Karpas-422 (cell line): ENCODE measurements at regions not wholly inside any gene's neighbourhood (a gene's known extent, or its start where the extent isn't known, plus 50 kb on each side); places are given as distances from the start of the nearest gene placed in this dataset.

Experiments
- DNase-seq: peaks from one replicate; pipeline ENCODE4 v3.0.0-alpha.2; 2015
- H2AFZ ChIP-seq: fragments of 200-600 bp; sonication (generic); 2 replicates; pipeline ENCODE4 v1.6.1; 2014; ENCODE audit warnings: antibody characterized with exemption, low read length, mixed read lengths
- H3K27ac ChIP-seq: fragments of 200-600 bp; sonication (generic); 2 replicates; pipeline ENCODE4 v1.5.1; 2014; ENCODE audit warnings: mild to moderate bottlenecking, low read length, moderate library complexity
- H3K27me3 ChIP-seq: fragments of 200-600 bp; sonication (generic); 2 replicates; pipeline ENCODE4 v1.6.1; 2014; ENCODE audit warnings: low read length, mixed read lengths
- H3K36me3 ChIP-seq: fragments of 200-600 bp; sonication (generic); 2 replicates; pipeline ENCODE4 v1.6.1; 2014; ENCODE audit warnings: low read length, mixed read lengths; ENCODE audit not compliant: insufficient read depth
- H3K4me1 ChIP-seq: fragments of 200-600 bp; sonication (generic); 2 replicates; pipeline ENCODE4 v1.6.1; 2014; ENCODE audit warnings: mild to moderate bottlenecking, low read length, mixed read lengths
- H3K4me2 ChIP-seq: fragments of 200-600 bp; sonication (generic); 2 replicates; pipeline ENCODE4 v1.6.1; 2014; ENCODE audit warnings: low read length, low read depth, mild to moderate bottlenecking; ENCODE audit not compliant: poor library complexity, severe bottlenecking
- H3K4me3 ChIP-seq: fragments of 200-600 bp; sonication (generic); 2 replicates; pipeline ENCODE4 v1.5.1; 2014; ENCODE audit warnings: mild to moderate bottlenecking, antibody characterized with exemption, low read length, mixed read lengths
- H3K79me2 ChIP-seq: fragments of 200-600 bp; sonication (generic); 2 replicates; pipeline ENCODE4 v1.6.1; 2014; ENCODE audit warnings: mild to moderate bottlenecking, low read length, mixed read lengths
- H3K9ac ChIP-seq: fragments of 200-600 bp; sonication (generic); 2 replicates; pipeline ENCODE4 v1.6.0; 2014; ENCODE audit warnings: low read length
- H3K9me2 ChIP-seq: fragments of 200-600 bp; sonication (generic), shearing (Covaris generic); replicated peaks from 2 replicates; pipeline ENCODE4 v1.6.0; 2014; ENCODE audit warnings: mild to moderate bottlenecking, low read length, moderate library complexity; ENCODE audit not compliant: insufficient read depth
- H3K9me3 ChIP-seq: fragments of 300-700, 200-600 bp; sonication (generic); 2 replicates; pipeline ENCODE4 v1.6.1; 2014; ENCODE audit warnings: low read length, mixed read lengths
- H4K20me1 ChIP-seq: fragments of 200-600 bp; sonication (generic); 2 replicates; pipeline ENCODE4 v1.6.1; 2014; ENCODE audit warnings: mild to moderate bottlenecking, antibody characterized with exemption, low read length, low read depth; ENCODE audit not compliant: insufficient read depth

GRCh38 chr4:122528879-122529278, 72.4 kb upstream of the IL2 start:
- Histone ChIP-seq H3K9ac (no peak overlapping the region), H3K27me3 (no peaks in the 10 kb centered on the region), H3K4me3 (no peak overlapping the region), H3K79me2 (no peaks in the 10 kb centered on the region), H3K9me3 (no peaks in the 10 kb centered on the region; the same call in 1 of the 2 replicates), H3K36me3 (no peaks in the 10 kb centered on the region; the same call in 1 of the 2 replicates), H3K4me2 (no peak overlapping the region), H3K9me2 (no peaks in the 10 kb centered on the region), H3K4me1 (peaks cover 8% of the 10 kb centered on the region), H3K27ac (no peak overlapping the region), H2AFZ (0 out of 2 replicates have a peak overlapping the region, but pooled peaks have one; percentile 29), H4K20me1 (no peaks in the 10 kb centered on the region)
- no peak for DNase-seq

- Histone ChIP-seq H2AFZ (no peak overlapping the region), H3K9ac (no peak overlapping the region)
These were observed 69.3 kb upstream of the IL2 start for GRCh38 chr4:122525865-122526264.

GRCh38 chr4:122524176-122524575, 67.7 kb upstream of the IL2 start:
- Histone ChIP-seq H3K4me2 (no peak overlapping the region), H3K27me3 (no peaks in the 10 kb centered on the region)

More at GRCh38 chr4:122525865-122526264, 69.3 kb upstream of the IL2 start:
- H3K27ac ChIP-seq: no peak overlapping the region
- no peaks in the 10 kb centered on the region for H3K4me1 ChIP-seq
- DNase-seq: no peak
- H3K79me2 ChIP-seq: no peaks in the 10 kb centered on the region
- no peak overlapping the region for H3K4me2 ChIP-seq
- no peaks in the 10 kb centered on the region for H3K9me3 ChIP-seq
- no peaks in the 10 kb centered on the region for H3K36me3 ChIP-seq
- no peaks in the 10 kb centered on the region for H3K27me3 ChIP-seq
- no peaks in the 10 kb centered on the region for H4K20me1 ChIP-seq
- H3K4me3 ChIP-seq: no peak overlapping the region
- H3K9me2 ChIP-seq: no peaks in the 10 kb centered on the region

GRCh38 chr4:122522944-122523343, 66.4 kb upstream of the IL2 start:
- no peak overlapping the region for H3K4me2 ChIP-seq
- no peak for DNase-seq
- H3K9ac ChIP-seq: no peak overlapping the region
- no peaks in the 10 kb centered on the region for H4K20me1 ChIP-seq
- H3K9me2 ChIP-seq: no peaks in the 10 kb centered on the region
- H3K79me2 ChIP-seq: no peaks in the 10 kb centered on the region
- H3K27ac ChIP-seq: no peak overlapping the region
- H2AFZ ChIP-seq: no peak overlapping the region
- no peaks in the 10 kb centered on the region for H3K9me3 ChIP-seq
- no peaks in the 10 kb centered on the region for H3K27me3 ChIP-seq
- no peaks in the 10 kb centered on the region for H3K36me3 ChIP-seq
- H3K4me1 ChIP-seq: no peaks in the 10 kb centered on the region
- no peak overlapping the region for H3K4me3 ChIP-seq

More at GRCh38 chr4:122524176-122524575, 67.7 kb upstream of the IL2 start:
- no peaks in the 10 kb centered on the region for H3K36me3 ChIP-seq
- H3K4me1 ChIP-seq: no peaks in the 10 kb centered on the region
- H3K27ac ChIP-seq: no peak overlapping the region
- no peak overlapping the region for H3K9ac ChIP-seq
- no peak for DNase-seq
- H2AFZ ChIP-seq: no peak overlapping the region
- H3K9me3 ChIP-seq: no peaks in the 10 kb centered on the region
- H3K4me3 ChIP-seq: no peak overlapping the region
- no peaks in the 10 kb centered on the region for H3K79me2 ChIP-seq
- H4K20me1 ChIP-seq: no peaks in the 10 kb centered on the region
- no peaks in the 10 kb centered on the region for H3K9me2 ChIP-seq

GRCh38 chr4:122517345-122517744, 60.8 kb upstream of the IL2 start:
- Histone ChIP-seq H3K9ac (no peak overlapping the region), H4K20me1 (no peaks in the 10 kb centered on the region), H3K27me3 (no peaks in the 10 kb centered on the region), H3K4me3 (no peak overlapping the region), H3K9me2 (no peaks in the 10 kb centered on the region), H3K9me3 (no peaks in the 10 kb centered on the region), H3K27ac (no peak overlapping the region), H3K4me2 (no peak overlapping the region), H2AFZ (no peak overlapping the region), H3K4me1 (peaks cover 7% of the 10 kb centered on the region), H3K36me3 (no peaks in the 10 kb centered on the region), H3K79me2 (no peaks in the 10 kb centered on the region)
- no peak for DNase-seq

- no peak overlapping the region for H2AFZ ChIP-seq
- H3K4me1 ChIP-seq: peaks cover 7% of the 10 kb centered on the region
- H3K79me2 ChIP-seq: no peaks in the 10 kb centered on the region
- no peaks in the 10 kb centered on the region for H3K9me3 ChIP-seq
- DNase-seq: no peak
- H3K9me2 ChIP-seq: no peaks in the 10 kb centered on the region
- no peak overlapping the region for H3K27ac ChIP-seq
- H4K20me1 ChIP-seq: no peaks in the 10 kb centered on the region
- H3K27me3 ChIP-seq: no peaks in the 10 kb centered on the region
- H3K9ac ChIP-seq: no peak overlapping the region
- no peak overlapping the region for H3K4me3 ChIP-seq
- no peaks in the 10 kb centered on the region for H3K36me3 ChIP-seq
- no peak overlapping the region for H3K4me2 ChIP-seq
These were observed 59.9 kb upstream of the IL2 start for GRCh38 chr4:122516376-122516775.

- peak overlapping the region; percentile 30; the same call in 1 of the 2 replicates for H2AFZ ChIP-seq
These were observed 58.1 kb upstream of the IL2 start for GRCh38 chr4:122514671-122515070.

GRCh38 chr4:122512430-122512829, 55.9 kb upstream of the IL2 start:
- Histone ChIP-seq H3K9me2 (no peaks in the 10 kb centered on the region), H3K9ac (no peak overlapping the region)
- no peak for DNase-seq

More at GRCh38 chr4:122514671-122515070, 58.1 kb upstream of the IL2 start:
- DNase-seq: no peak
- Histone ChIP-seq H3K27me3 (no peaks in the 10 kb centered on the region), H3K9me2 (no peaks in the 10 kb centered on the region), H3K4me2 (no peak overlapping the region), H3K4me3 (no peak overlapping the region), H3K9ac (no peak overlapping the region), H3K36me3 (no peaks in the 10 kb centered on the region), H3K4me1 (peaks cover 7% of the 10 kb centered on the region), H4K20me1 (no peaks in the 10 kb centered on the region), H3K79me2 (no peaks in the 10 kb centered on the region), H3K27ac (no peak overlapping the region), H3K9me3 (no peaks in the 10 kb centered on the region)

More at GRCh38 chr4:122512430-122512829, 55.9 kb upstream of the IL2 start:
- Histone ChIP-seq H3K9me3 (no peaks in the 10 kb centered on the region), H4K20me1 (no peaks in the 10 kb centered on the region), H3K27me3 (no peaks in the 10 kb centered on the region), H3K4me2 (no peak overlapping the region), H3K27ac (no peak overlapping the region), H3K36me3 (no peaks in the 10 kb centered on the region), H3K4me1 (peaks cover 15% of the 10 kb centered on the region), H2AFZ (0 out of 2 replicates have a peak overlapping the region, but pooled peaks have one; percentile 2), H3K79me2 (no peaks in the 10 kb centered on the region), H3K4me3 (no peak overlapping the region)
